GM12878 (cell line): ENCODE measurements at regions not wholly inside any gene's neighbourhood (a gene's known extent, or its start where the extent isn't known, plus 50 kb on each side); places are given as distances from the start of the nearest gene placed in this dataset.

Source experiments
- ATAC-seq: fragments of 200-7000 bp; cut with Tn5 transposase; 3 replicates; pipeline ENCODE4 v1.9.1; 2020; ENCODE audit warnings: mild to moderate bottlenecking, moderate library complexity
- BruUV-seq: library from RNA; stranded (reverse); fragments of 400-500 nt; replicated peaks from 2 replicates; lab custom pipeline; 2021; lab: Mats Ljungman, UMichigan
- CTCF ChIA-PET: fragments of 300-600 bp; sonication (Branson Sonifier 250); formaldehyde crosslinking; extraction: SDS; loops from one replicate; lab custom pipeline; 2021; ENCODE audit warnings: inconsistent platforms; lab: Yijun Ruan, JAX
- POLR2A ChIA-PET: fragments of 350-600 bp; formaldehyde crosslinking; extraction: SDS; loops from one replicate; lab custom pipeline; 2021; ENCODE audit warnings: inconsistent platforms; lab: Charles Lee
- RAD21 ChIA-PET: fragments of 300-600 bp; sonication (Branson Sonifier 250); formaldehyde crosslinking; loops from one replicate; lab custom pipeline; 2023; ENCODE audit warnings: antibody characterized with exemption; ENCODE audit not compliant: unreplicated experiment; lab: Charles Lee
- SMC1A ChIA-PET: fragments of 300-600 bp; sonication (Branson Sonifier 250); formaldehyde crosslinking; loops from one replicate; lab custom pipeline; 2023; ENCODE audit not compliant: unreplicated experiment, uncharacterized antibody; lab: Charles Lee
- DNase-seq: peaks from one replicate; pipeline ENCODE4 v3.0.0-alpha.2; 2011; ENCODE audit warnings: low read depth, low spot score
- FAIRE-seq: peaks from 3 replicates; lab custom pipeline; 2011; peaks lifted over from hg19 to GRCh38; lab: Jason Lieb, UNC
- H2AFZ ChIP-seq: 2 replicates; pipeline ENCODE4 v1.6.0; 2011; ENCODE audit warnings: low read depth, low read length, control low read depth; ENCODE audit not compliant: control insufficient read depth
- H3K27ac ChIP-seq: 2 replicates; pipeline ENCODE4 v1.5.1; 2011; ENCODE audit warnings: control low read depth; ENCODE audit not compliant: control insufficient read depth, insufficient read depth
- H3K27me3 ChIP-seq, 2 experiments: replicated peaks in 1 of 2; 2 replicates each; pipeline versions ENCODE4 v1.6.0 to v1.6.1; 2011; ENCODE audit warnings: low read length in 1 of 2; ENCODE audit not compliant: control insufficient read depth in 2 of 2, insufficient read depth in 2 of 2
- H3K36me3 ChIP-seq, 2 experiments: 2 replicates each; pipeline ENCODE4 v1.5.1; 2011; ENCODE audit warnings: low read length in 1 of 2; ENCODE audit not compliant: control insufficient read depth in 2 of 2, insufficient read depth in 2 of 2
- H3K4me1 ChIP-seq: 2 replicates; pipeline ENCODE4 v1.6.1; 2011; ENCODE audit warnings: mild to moderate bottlenecking, low read length, moderate library complexity, mixed read lengths; ENCODE audit not compliant: control insufficient read depth, insufficient read depth
- H3K4me2 ChIP-seq: 2 replicates; pipeline ENCODE4 v1.6.0; 2011; ENCODE audit warnings: control low read depth; ENCODE audit not compliant: control insufficient read depth, insufficient read depth
- H3K4me3 ChIP-seq: fragments of 200-600 bp; sonication (generic); 2 replicates; pipeline ENCODE4 v1.5.1; 2016
- H3K79me2 ChIP-seq: 2 replicates; pipeline ENCODE4 v1.6.0; 2011; ENCODE audit warnings: low read length; ENCODE audit not compliant: control insufficient read depth, insufficient read depth
- H3K9ac ChIP-seq: 2 replicates; pipeline ENCODE4 v1.8.0; 2011; ENCODE audit warnings: low read length, control low read depth, mixed read lengths; ENCODE audit not compliant: control insufficient read depth, insufficient read depth
- H3K9me3 ChIP-seq: replicated peaks from 3 replicates; pipeline ENCODE4 v1.5.1; 2011; ENCODE audit warnings: mild to moderate bottlenecking, low read length; ENCODE audit not compliant: control insufficient read depth, insufficient read depth
- H4K20me1 ChIP-seq: 2 replicates; pipeline ENCODE4 v1.6.0; 2011; ENCODE audit not compliant: control insufficient read depth, insufficient read depth
- ATF7 ChIP-seq: fragments of 450-650 bp; IDR thresholded peaks from 2 replicates; pipeline ENCODE4 v1.6.1; 2016; ENCODE audit warnings: low read depth, mild to moderate bottlenecking
- CHD1 ChIP-seq: IDR thresholded peaks from 2 replicates; pipeline ENCODE4 v1.6.1; 2012; ENCODE audit warnings: low read depth, low read length, improper control_type of control experiment
- CHD4 ChIP-seq: fragments of 200-600 bp; sonication (generic); IDR thresholded peaks from 2 replicates; pipeline ENCODE4 v1.6.1; 2016; ENCODE audit warnings: mild to moderate bottlenecking
- E2F4 ChIP-seq: IDR thresholded peaks from 2 replicates; pipeline ENCODE4 v1.6.1; 2012; ENCODE audit warnings: low read depth, low read length, improper control_type of control experiment
- FOXM1 ChIP-seq: IDR thresholded peaks from 2 replicates; pipeline ENCODE4 v1.6.1; 2012; ENCODE audit warnings: low read depth, mild to moderate bottlenecking, inconsistent platforms, low read length, moderate library complexity
- LARP7 ChIP-seq: fragments of 450-650 bp; IDR thresholded peaks from 2 replicates; pipeline ENCODE4 v1.6.1; 2017; ENCODE audit warnings: mild to moderate bottlenecking
- MEF2A ChIP-seq: IDR thresholded peaks from 2 replicates; pipeline ENCODE4 v1.6.1; 2011; ENCODE audit warnings: low read depth, mild to moderate bottlenecking, low read length, moderate library complexity; ENCODE audit not compliant: insufficient read depth
- MTA3 ChIP-seq: IDR thresholded peaks from 2 replicates; pipeline ENCODE4 v1.6.1; 2012; ENCODE audit warnings: low read length, inconsistent platforms, borderline replicate concordance
- MXI1 ChIP-seq: fragments of 150-350 bp; IDR thresholded peaks from 2 replicates; pipeline ENCODE4 v1.6.1; 2011; ENCODE audit warnings: low read depth, mild to moderate bottlenecking, inconsistent platforms, low read length, improper control_type of control experiment
- NR2F1 ChIP-seq: fragments of 450-650 bp; conservative IDR thresholded peaks from 2 replicates; pipeline ENCODE4 v1.6.1; 2017; ENCODE audit warnings: mild to moderate bottlenecking
- POLR2AphosphoS5 ChIP-seq: IDR thresholded peaks from 2 replicates; pipeline ENCODE4 v1.6.1; 2011; ENCODE audit warnings: mild to moderate bottlenecking, low read length, inconsistent platforms
- SMC3 ChIP-seq: IDR thresholded peaks from 2 replicates; pipeline ENCODE4 v1.6.1; 2011; ENCODE audit warnings: low read length, improper control_type of control experiment, borderline replicate concordance
- SUPT20H ChIP-seq: IDR thresholded peaks from 2 replicates; pipeline ENCODE4 v1.6.1; 2011; ENCODE audit warnings: low read depth, mild to moderate bottlenecking, low read length, moderate library complexity, borderline replicate concordance; ENCODE audit not compliant: control insufficient read depth
- TCF12 ChIP-seq: IDR thresholded peaks from 2 replicates; pipeline ENCODE4 v1.6.1; 2011; ENCODE audit warnings: low read depth, mild to moderate bottlenecking, low read length
- ZBED1 ChIP-seq: IDR thresholded peaks from 2 replicates; pipeline ENCODE4 v1.6.1; 2016; ENCODE audit warnings: borderline replicate concordance
- ZNF207 ChIP-seq: fragments of 450-650 bp; IDR thresholded peaks from 2 replicates; pipeline ENCODE4 v1.6.1; 2014; ENCODE audit warnings: antibody characterized with exemption, mild to moderate bottlenecking, borderline replicate concordance
- WGBS: methylation state at CpG from one replicate; pipeline ENCODE4 v1.1.6; 2016; ENCODE audit warnings: low lambda C conversion rate; ENCODE audit not compliant: insufficient replicate concordance, insufficient coverage; ENCODE audit errors: missing lambda C conversion rate; 5-methylcytosine and 5-hydroxymethylcytosine counted together
- in situ Hi-C: fragments of 300-500 bp; cut with MboI; formaldehyde crosslinking; loops from 9 replicates; pipeline ENCODE4 v1.14.3; 2018; ENCODE audit warnings: mixed read lengths
- intact Hi-C: fragments of 100-400 bp; cut with micrococcal nuclease; formaldehyde crosslinking; loops from one replicate; pipeline ENCODE4 v1.14.2; 2022; ENCODE audit not compliant: unreplicated experiment
- TF ChIP-seq, protein P1 (sequence below): fragments of 450-650 bp; IDR thresholded peaks from 2 replicates; pipeline ENCODE4 v1.6.1; 2016; ENCODE audit warnings: mild to moderate bottlenecking
- TF ChIP-seq, protein P2 (sequence below): fragments of 450-650 bp; IDR thresholded peaks from 2 replicates; pipeline ENCODE4 v1.6.1; 2017; ENCODE audit warnings: low read depth, mild to moderate bottlenecking, moderate library complexity
- TF ChIP-seq, protein P3 (sequence below): fragments of 450-650 bp; IDR thresholded peaks from 2 replicates; pipeline ENCODE4 v1.6.1; 2017; ENCODE audit warnings: mild to moderate bottlenecking

GRCh38 chr18:23357996-23358594 lies 95.0 kb upstream of the RIOK3 start:
- ChIA-PET RAD21 (interaction anchor here (0.6 to 5.9 kb wide), 25 partner anchors 8 to 555 kb away, joined by 3 to 105 read pairs (median 5); partner anchors contain the start of genes CABLES1 and RBBP8), POLR2A (interaction anchor here (0.6 to 2.4 kb wide), 11 partner anchors 38 to 286 kb away, joined by 3 to 17 read pairs (median 5); partner anchors contain the start of gene CABLES1), CTCF (interaction anchor here (0.6 to 7.7 kb wide), 33 partner anchors 8 to 1528 kb away, joined by 3 to 141 read pairs (median 4); partner anchors contain the start of genes RBBP8 and RIOK3), SMC1A (interaction anchor here (0.6 to 7.4 kb wide), 26 partner anchors 8 to 559 kb away, joined by 3 to 78 read pairs (median 6); partner anchors contain the start of gene CABLES1)
- peak overlapping the region; percentile 74 for H3K27ac ChIP-seq
- in situ Hi-C loops (loop anchor here (5.0 kb wide), 2 partner anchors 121 to 226 kb away; no protein-coding TSS in a partner anchor), intact Hi-C loops (loop anchor here (1.0 to 5.0 kb wide), 5 partner anchors 51 to 561 kb away; no protein-coding TSS in a partner anchor)
- TSS peak; percentile 94 for BruUV-seq
- H3K9me3 ChIP-seq, result no peaks in the 10 kb centered on the region; the same call in 1 of the 3 replicates
- FAIRE-seq (no peak), DNase-seq (no peak), ATAC-seq (no peak)
- peak overlapping the region; percentile 86 for H2AFZ ChIP-seq
- H3K4me1 ChIP-seq, result peaks cover 21% of the 10 kb centered on the region
- no peaks in the 10 kb centered on the region for H3K27me3 ChIP-seq
- peak overlapping the region; percentile 52 for H3K9ac ChIP-seq
- no peaks in the 10 kb centered on the region; a peak in 1 of 4 replicates for H3K36me3 ChIP-seq
- H3K4me3 ChIP-seq, result peak overlapping the region; percentile 39
- H4K20me1 ChIP-seq, result no peaks in the 10 kb centered on the region
- 91% methylated on average over 13 of the region's 13 CpGs for WGBS
- peaks cover 1% of the 10 kb centered on the region for H3K79me2 ChIP-seq
- peak overlapping the region; percentile 46 for H3K4me2 ChIP-seq
- TF ChIP-seq CHD1 (no peak), POLR2AphosphoS5 (no peak), TCF12 (no peak), ZNF207 (no peak), CHD4 (no peak), ZBED1 (no peak), ATF7 (no peak), E2F4 (no peak), FOXM1 (no peak), NR2F1 (no peak), SMC3 (0 out of 2 replicates have a peak, but pooled peaks have one; percentile 12), SUPT20H (no peak), LARP7 (no peak), MTA3 (no peak), MEF2A (no peak), MXI1 (no peak; the same call in 1 of the 2 replicates)
- TF ChIP-seq, protein P1, sequence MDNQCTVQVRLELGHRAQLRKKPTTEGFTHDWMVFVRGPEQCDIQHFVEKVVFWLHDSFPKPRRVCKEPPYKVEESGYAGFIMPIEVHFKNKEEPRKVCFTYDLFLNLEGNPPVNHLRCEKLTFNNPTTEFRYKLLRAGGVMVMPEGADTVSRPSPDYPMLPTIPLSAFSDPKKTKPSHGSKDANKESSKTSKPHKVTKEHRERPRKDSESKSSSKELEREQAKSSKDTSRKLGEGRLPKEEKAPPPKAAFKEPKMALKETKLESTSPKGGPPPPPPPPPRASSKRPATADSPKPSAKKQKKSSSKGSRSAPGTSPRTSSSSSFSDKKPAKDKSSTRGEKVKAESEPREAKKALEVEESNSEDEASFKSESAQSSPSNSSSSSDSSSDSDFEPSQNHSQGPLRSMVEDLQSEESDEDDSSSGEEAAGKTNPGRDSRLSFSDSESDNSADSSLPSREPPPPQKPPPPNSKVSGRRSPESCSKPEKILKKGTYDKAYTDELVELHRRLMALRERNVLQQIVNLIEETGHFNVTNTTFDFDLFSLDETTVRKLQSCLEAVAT, result peak; percentile 91; the same call in 1 of the 2 replicates
- TF ChIP-seq, protein P2, sequence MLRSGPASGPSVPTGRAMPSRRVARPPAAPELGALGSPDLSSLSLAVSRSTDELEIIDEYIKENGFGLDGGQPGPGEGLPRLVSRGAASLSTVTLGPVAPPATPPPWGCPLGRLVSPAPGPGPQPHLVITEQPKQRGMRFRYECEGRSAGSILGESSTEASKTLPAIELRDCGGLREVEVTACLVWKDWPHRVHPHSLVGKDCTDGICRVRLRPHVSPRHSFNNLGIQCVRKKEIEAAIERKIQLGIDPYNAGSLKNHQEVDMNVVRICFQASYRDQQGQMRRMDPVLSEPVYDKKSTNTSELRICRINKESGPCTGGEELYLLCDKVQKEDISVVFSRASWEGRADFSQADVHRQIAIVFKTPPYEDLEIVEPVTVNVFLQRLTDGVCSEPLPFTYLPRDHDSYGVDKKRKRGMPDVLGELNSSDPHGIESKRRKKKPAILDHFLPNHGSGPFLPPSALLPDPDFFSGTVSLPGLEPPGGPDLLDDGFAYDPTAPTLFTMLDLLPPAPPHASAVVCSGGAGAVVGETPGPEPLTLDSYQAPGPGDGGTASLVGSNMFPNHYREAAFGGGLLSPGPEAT, result no peak
- TF ChIP-seq, protein P3, sequence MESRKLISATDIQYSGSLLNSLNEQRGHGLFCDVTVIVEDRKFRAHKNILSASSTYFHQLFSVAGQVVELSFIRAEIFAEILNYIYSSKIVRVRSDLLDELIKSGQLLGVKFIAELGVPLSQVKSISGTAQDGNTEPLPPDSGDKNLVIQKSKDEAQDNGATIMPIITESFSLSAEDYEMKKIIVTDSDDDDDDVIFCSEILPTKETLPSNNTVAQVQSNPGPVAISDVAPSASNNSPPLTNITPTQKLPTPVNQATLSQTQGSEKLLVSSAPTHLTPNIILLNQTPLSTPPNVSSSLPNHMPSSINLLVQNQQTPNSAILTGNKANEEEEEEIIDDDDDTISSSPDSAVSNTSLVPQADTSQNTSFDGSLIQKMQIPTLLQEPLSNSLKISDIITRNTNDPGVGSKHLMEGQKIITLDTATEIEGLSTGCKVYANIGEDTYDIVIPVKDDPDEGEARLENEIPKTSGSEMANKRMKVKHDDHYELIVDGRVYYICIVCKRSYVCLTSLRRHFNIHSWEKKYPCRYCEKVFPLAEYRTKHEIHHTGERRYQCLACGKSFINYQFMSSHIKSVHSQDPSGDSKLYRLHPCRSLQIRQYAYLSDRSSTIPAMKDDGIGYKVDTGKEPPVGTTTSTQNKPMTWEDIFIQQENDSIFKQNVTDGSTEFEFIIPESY, result peak; percentile 43; the same call in 1 of the 2 replicates
